Panc1 (cell line): ENCODE measurements at regions not wholly inside any gene's neighbourhood (a gene's known extent, or its start where the extent isn't known, plus 50 kb on each side); places are given as distances from the start of the nearest gene placed in this dataset.

ENCODE experiments used
- ATAC-seq: fragments of 200-7000 bp; cut with Tn5 transposase; 2 replicates; pipeline ENCODE4 v1.9.1; 2020; ENCODE audit warnings: mild to moderate bottlenecking, moderate library complexity
- BruUV-seq: library from RNA; stranded (reverse); fragments of 400-500 nt; replicated peaks from 2 replicates; lab custom pipeline; 2021; lab: Mats Ljungman, UMichigan
- CTCF ChIA-PET: fragments of 300-600 bp; sonication (Branson Sonifier 250); formaldehyde crosslinking; loops from one replicate; lab custom pipeline; 2022; ENCODE audit warnings: antibody characterized with exemption; lab: Charles Lee
- POLR2A ChIA-PET: fragments of 300-600 bp; sonication (Branson Sonifier 250); formaldehyde crosslinking; loops from one replicate; lab custom pipeline; 2022; ENCODE audit warnings: antibody characterized with exemption; lab: Charles Lee
- DNase-seq: peaks from one replicate; pipeline ENCODE4 v3.0.0-alpha.2; 2010; ENCODE audit warnings: low read depth, low spot score
- H3K27ac ChIP-seq: 2 replicates; pipeline ENCODE4 v1.5.1; 2011; ENCODE audit warnings: mild to moderate bottlenecking, low read length, inconsistent platforms
- H3K27me3 ChIP-seq: fragments of 200-500 bp; sonication (Bioruptor generic); 2 replicates; pipeline ENCODE4 v1.6.0; 2014; ENCODE audit warnings: low read length, inconsistent platforms; ENCODE audit not compliant: control insufficient read depth, insufficient read depth
- H3K36me3 ChIP-seq: fragments of 200-500 bp; sonication (Bioruptor generic); 2 replicates; pipeline ENCODE4 v1.5.1; 2014; ENCODE audit warnings: inconsistent platforms, mild to moderate bottlenecking, low read length, moderate library complexity; ENCODE audit not compliant: control insufficient read depth, insufficient read depth
- H3K4me1 ChIP-seq: 2 replicates; pipeline ENCODE4 v1.5.1; 2011; ENCODE audit warnings: inconsistent platforms, mild to moderate bottlenecking, low read length, moderate library complexity; ENCODE audit not compliant: control insufficient read depth, insufficient read depth
- H3K4me3 ChIP-seq, 2 experiments: 2 replicates each; pipeline ENCODE4 v1.5.1; 2011 to 2012; ENCODE audit warnings: low read depth in 2 of 2, low read length in 2 of 2, mild to moderate bottlenecking in 2 of 2, inconsistent platforms in 1 of 2, moderate library complexity in 1 of 2
- H3K9me3 ChIP-seq: fragments of 200-500 bp; sonication (Bioruptor generic); 2 replicates; pipeline ENCODE4 v1.5.1; 2014; ENCODE audit warnings: low read depth, mild to moderate bottlenecking, inconsistent platforms, low read length, moderate library complexity; ENCODE audit not compliant: control insufficient read depth, insufficient read depth
- POLR2AphosphoS5 ChIP-seq: IDR thresholded peaks from 2 replicates; pipeline ENCODE4 v1.6.1; 2012; ENCODE audit warnings: mild to moderate bottlenecking, low read depth, low read length, moderate library complexity
- SIN3A ChIP-seq: IDR thresholded peaks from 2 replicates; pipeline ENCODE4 v1.6.1; 2012; ENCODE audit warnings: low read depth, mild to moderate bottlenecking, low read length, moderate library complexity, borderline replicate concordance; ENCODE audit not compliant: insufficient read depth
- TCF7L2 ChIP-seq: IDR thresholded peaks from 2 replicates; pipeline ENCODE4 v1.6.1; 2011; ENCODE audit warnings: mild to moderate bottlenecking, low read depth, low read length, inconsistent platforms
- in situ Hi-C: cut with HindIII; loops from 2 replicates; pipeline ENCODE4 v1.10.0; 2016; ENCODE audit warnings: low sequenced_read_pairs, low pct_unique_long_range_greater_than_20kb
- intact Hi-C: fragments of 100-400 bp; cut with micrococcal nuclease; formaldehyde crosslinking; loops from one replicate; pipeline ENCODE4 v1.10.0; 2022; ENCODE audit not compliant: unreplicated experiment
- TF ChIP-seq, protein P1 (sequence below): fragments of 450-650 bp; IDR thresholded peaks from 2 replicates; pipeline ENCODE4 v1.5.1; 2017; ENCODE audit warnings: mild to moderate bottlenecking
- TF ChIP-seq, protein P2 (sequence below), 2 experiments: IDR thresholded peaks; 2 replicates each; pipeline ENCODE4 v1.6.1; 2011 to 2012; ENCODE audit warnings: low read depth in 2 of 2, control low read depth in 1 of 2, low read length in 1 of 2, mild to moderate bottlenecking in 1 of 2, moderate library complexity in 1 of 2; ENCODE audit not compliant: insufficient read depth in 1 of 2

DNA sequence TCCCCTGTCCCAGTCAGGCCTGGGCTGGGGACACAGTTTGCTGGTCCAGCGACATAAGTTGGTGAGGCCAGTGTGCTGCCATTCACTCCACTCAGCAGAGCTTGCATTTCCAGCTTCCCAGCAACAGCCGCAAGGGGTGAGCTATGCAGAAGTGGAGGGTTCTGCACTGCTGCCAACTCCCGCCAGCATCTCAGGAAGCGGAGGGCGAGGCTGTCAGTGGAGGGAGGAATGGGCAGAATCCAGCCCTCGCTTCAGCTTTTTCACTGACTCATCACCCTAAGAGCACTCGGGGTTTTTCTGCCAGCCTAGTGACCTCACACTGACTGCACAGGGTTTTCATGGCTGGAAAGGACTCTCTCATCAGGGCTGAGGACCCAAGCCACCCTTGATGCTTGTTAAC is 625.1 kb upstream of the MKI67 start:
- H3K27me3 ChIP-seq: peaks cover 8% of the 10 kb centered on the region; the same call in 1 of the 2 replicates
- H3K4me3 ChIP-seq: no peak overlapping the region
- H3K27ac ChIP-seq: no peak overlapping the region
- ATAC-seq (no peak), DNase-seq (no peak)
- no peaks in the 10 kb centered on the region for H3K36me3 ChIP-seq
- H3K9me3 ChIP-seq: no peaks in the 10 kb centered on the region; the same call in 1 of the 2 replicates
- TF ChIP-seq SIN3A (no peak), TCF7L2 (no peak), POLR2AphosphoS5 (no peak)
- TF ChIP-seq, protein P1, sequence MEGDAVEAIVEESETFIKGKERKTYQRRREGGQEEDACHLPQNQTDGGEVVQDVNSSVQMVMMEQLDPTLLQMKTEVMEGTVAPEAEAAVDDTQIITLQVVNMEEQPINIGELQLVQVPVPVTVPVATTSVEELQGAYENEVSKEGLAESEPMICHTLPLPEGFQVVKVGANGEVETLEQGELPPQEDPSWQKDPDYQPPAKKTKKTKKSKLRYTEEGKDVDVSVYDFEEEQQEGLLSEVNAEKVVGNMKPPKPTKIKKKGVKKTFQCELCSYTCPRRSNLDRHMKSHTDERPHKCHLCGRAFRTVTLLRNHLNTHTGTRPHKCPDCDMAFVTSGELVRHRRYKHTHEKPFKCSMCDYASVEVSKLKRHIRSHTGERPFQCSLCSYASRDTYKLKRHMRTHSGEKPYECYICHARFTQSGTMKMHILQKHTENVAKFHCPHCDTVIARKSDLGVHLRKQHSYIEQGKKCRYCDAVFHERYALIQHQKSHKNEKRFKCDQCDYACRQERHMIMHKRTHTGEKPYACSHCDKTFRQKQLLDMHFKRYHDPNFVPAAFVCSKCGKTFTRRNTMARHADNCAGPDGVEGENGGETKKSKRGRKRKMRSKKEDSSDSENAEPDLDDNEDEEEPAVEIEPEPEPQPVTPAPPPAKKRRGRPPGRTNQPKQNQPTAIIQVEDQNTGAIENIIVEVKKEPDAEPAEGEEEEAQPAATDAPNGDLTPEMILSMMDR: no peak
- TF ChIP-seq, protein P2, sequence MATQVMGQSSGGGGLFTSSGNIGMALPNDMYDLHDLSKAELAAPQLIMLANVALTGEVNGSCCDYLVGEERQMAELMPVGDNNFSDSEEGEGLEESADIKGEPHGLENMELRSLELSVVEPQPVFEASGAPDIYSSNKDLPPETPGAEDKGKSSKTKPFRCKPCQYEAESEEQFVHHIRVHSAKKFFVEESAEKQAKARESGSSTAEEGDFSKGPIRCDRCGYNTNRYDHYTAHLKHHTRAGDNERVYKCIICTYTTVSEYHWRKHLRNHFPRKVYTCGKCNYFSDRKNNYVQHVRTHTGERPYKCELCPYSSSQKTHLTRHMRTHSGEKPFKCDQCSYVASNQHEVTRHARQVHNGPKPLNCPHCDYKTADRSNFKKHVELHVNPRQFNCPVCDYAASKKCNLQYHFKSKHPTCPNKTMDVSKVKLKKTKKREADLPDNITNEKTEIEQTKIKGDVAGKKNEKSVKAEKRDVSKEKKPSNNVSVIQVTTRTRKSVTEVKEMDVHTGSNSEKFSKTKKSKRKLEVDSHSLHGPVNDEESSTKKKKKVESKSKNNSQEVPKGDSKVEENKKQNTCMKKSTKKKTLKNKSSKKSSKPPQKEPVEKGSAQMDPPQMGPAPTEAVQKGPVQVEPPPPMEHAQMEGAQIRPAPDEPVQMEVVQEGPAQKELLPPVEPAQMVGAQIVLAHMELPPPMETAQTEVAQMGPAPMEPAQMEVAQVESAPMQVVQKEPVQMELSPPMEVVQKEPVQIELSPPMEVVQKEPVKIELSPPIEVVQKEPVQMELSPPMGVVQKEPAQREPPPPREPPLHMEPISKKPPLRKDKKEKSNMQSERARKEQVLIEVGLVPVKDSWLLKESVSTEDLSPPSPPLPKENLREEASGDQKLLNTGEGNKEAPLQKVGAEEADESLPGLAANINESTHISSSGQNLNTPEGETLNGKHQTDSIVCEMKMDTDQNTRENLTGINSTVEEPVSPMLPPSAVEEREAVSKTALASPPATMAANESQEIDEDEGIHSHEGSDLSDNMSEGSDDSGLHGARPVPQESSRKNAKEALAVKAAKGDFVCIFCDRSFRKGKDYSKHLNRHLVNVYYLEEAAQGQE (IDR thresholded peaks at IDR 0.05; ENCODE audit: insufficient read depth in 1 of 2, low read depth in 2 of 2, low read length in 1 of 2): no peak
- intact Hi-C loops (no loop called here), in situ Hi-C loops (no loop called here)
- no peaks in the 10 kb centered on the region for H3K4me1 ChIP-seq
- POLR2A ChIA-PET: no interaction called here
- CTCF ChIA-PET: no interaction called here
- no TSS peak for BruUV-seq

DNA sequence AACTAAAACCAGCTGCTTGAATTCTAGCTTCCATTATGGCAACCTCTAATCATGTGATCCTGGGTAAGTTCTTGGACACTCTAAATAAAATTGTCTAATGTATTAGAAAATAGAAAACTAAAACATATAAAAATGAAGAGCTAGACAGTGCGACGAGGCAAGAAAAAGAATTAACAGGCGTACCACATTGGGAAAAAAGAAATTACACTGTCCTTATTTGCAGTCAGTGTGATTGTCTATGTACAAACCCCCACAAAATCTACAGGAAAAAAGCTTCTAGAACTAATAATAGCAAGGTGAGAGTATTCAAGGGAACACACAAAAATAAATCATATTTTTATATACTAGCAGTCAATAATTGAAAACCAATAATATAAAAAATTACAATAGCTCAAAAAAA is 625.6 kb upstream of the MKI67 start:
- DNase-seq: no peak
- no peaks in the 10 kb centered on the region for H3K36me3 ChIP-seq
- in situ Hi-C loops: no loop called here
- no peaks in the 10 kb centered on the region; the same call in 1 of the 2 replicates for H3K9me3 ChIP-seq
- ChIA-PET CTCF (no interaction called here), POLR2A (no interaction called here)
- intact Hi-C loops: no loop called here
- no peak overlapping the region for H3K27ac ChIP-seq
- BruUV-seq: no TSS peak
- TF ChIP-seq SIN3A (no peak), TCF7L2 (no peak), POLR2AphosphoS5 (no peak)
- TF ChIP-seq, protein P2 (IDR thresholded peaks at IDR 0.05; ENCODE audit: insufficient read depth in 1 of 2, low read depth in 2 of 2, low read length in 1 of 2): no peak
- TF ChIP-seq, protein P1: no peak
- peaks cover 5% of the 10 kb centered on the region; the same call in 1 of the 2 replicates for H3K27me3 ChIP-seq
- H3K4me1 ChIP-seq: no peaks in the 10 kb centered on the region
- ATAC-seq: no peak
- H3K4me3 ChIP-seq: no peak overlapping the region
